Stimulated activated CD8-positive, alpha-beta memory T cell treated with anti-CD3 and anti-CD28 coated beads, Interleukin-4, amount 100 ng/mL, for 1 hour (primary cell): ENCODE measurements at regions not wholly inside any gene's neighbourhood (a gene's known extent, or its start where the extent isn't known, plus 50 kb on each side); places are given as distances from the start of the nearest gene placed in this dataset.

ENCODE experiments used
- DNase-seq, 2 donors: peaks; one replicate each; pipeline ENCODE4 v3.0.0-alpha.2; 2020; ENCODE audit warnings: low read depth in 2 of 2, low spot score in 1 of 2

- DNase-seq: no peak
Observed at GRCh38 chr12:4137015-4137414, 136.5 kb upstream of the CCND2 start.

- no peak for DNase-seq
Observed at GRCh38 chr12:4135919-4136605, 137.5 kb upstream of the CCND2 start.

- no peak for DNase-seq
Observed at GRCh38 chr12:4134448-4135263, 138.9 kb upstream of the CCND2 start.

GRCh38 chr12:4133636-4134447 lies 139.7 kb upstream of the CCND2 start:
- DNase-seq: no peak

GRCh38 chr12:4133029-4133428 lies 140.5 kb upstream of the CCND2 start:
- no peak for DNase-seq

GRCh38 chr12:4121506-4122020 lies 152.0 kb upstream of the CCND2 start:
- DNase-seq: no peak

GRCh38 chr12:4120316-4120917 lies 153.1 kb upstream of the CCND2 start:
- no peak for DNase-seq

GRCh38 chr12:4119157-4119761 lies 154.3 kb upstream of the CCND2 start:
- no peak for DNase-seq

GRCh38 chr12:4118601-4119156 lies 154.9 kb upstream of the CCND2 start:
- no peak for DNase-seq

GRCh38 chr12:4118017-4118510 lies 155.5 kb upstream of the CCND2 start:
- DNase-seq: no peak

- DNase-seq: no peak
Observed at GRCh38 chr12:4117386-4118016, 156.1 kb upstream of the CCND2 start.

- no peak for DNase-seq
Observed at GRCh38 chr12:4116251-4117111, 157.1 kb upstream of the CCND2 start.

- DNase-seq: no peak
Observed at GRCh38 chr12:4115570-4115969, 158.0 kb upstream of the CCND2 start.

- DNase-seq: no peak
Observed at GRCh38 chr12:4114986-4115385, 158.6 kb upstream of the CCND2 start.

GRCh38 chr12:4112734-4113325 lies 160.7 kb upstream of the CCND2 start:
- DNase-seq: no peak

GRCh38 chr12:4112290-4112689 lies 161.3 kb upstream of the CCND2 start:
- DNase-seq: no peak

GRCh38 chr12:4111010-4111409 lies 162.6 kb upstream of the CCND2 start:
- no peak for DNase-seq

- no peak for DNase-seq
Observed at GRCh38 chr12:4109826-4110225, 163.7 kb upstream of the CCND2 start.
